Gastrocnemius medialis (tissue), 4 donors: ENCODE measurements at regions not wholly inside any gene's neighbourhood (a gene's known extent, or its start where the extent isn't known, plus 50 kb on each side); places are given as distances from the start of the nearest gene placed in this dataset.
A peak's percentile ranks its signal among the peaks of the same experiment; 100 is the strongest.

Source experiments
- ATAC-seq, 2 donors: fragments of 150-250 bp; one replicate each; pipeline ENCODE4 v1.9.1; 2016
- DNase-seq, 2 donors: peaks; one replicate each; pipeline ENCODE4 v3.0.0-alpha.2; 2019
- H3K27ac ChIP-seq, 4 donors: fragments of 200-600 bp; sonication (generic); 1 replicate in 1 of 4; 2 replicates in 3 of 4; pipeline ENCODE4 v1.5.1; 2016 to 2018; ENCODE audit warnings: mild to moderate bottlenecking in 2 of 4, moderate library complexity in 1 of 4
- H3K27me3 ChIP-seq, 3 donors: fragments of 200-600 bp; sonication (generic) in 2 of 3; 1 replicate in 1 of 3; 2 replicates in 2 of 3; pipeline versions ENCODE4 v1.5.1 to v1.6.0; 2016 to 2019; ENCODE audit warnings: mild to moderate bottlenecking in 1 of 3, moderate library complexity in 1 of 3
- H3K36me3 ChIP-seq, 2 donors: fragments of 200-600 bp; sonication (generic) in 1 of 2; one replicate each; pipeline ENCODE4 v1.5.1; 2017 to 2018
- H3K4me1 ChIP-seq, 2 donors: fragments of 200-600 bp; sonication (generic) in 1 of 2; one replicate each; pipeline ENCODE4 v1.5.1; 2016 to 2017; ENCODE audit warnings: mild to moderate bottlenecking in 2 of 2
- H3K4me3 ChIP-seq, 4 donors: fragments of 200-600 bp; sonication (generic) in 3 of 4; 1 replicate in 1 of 4; 2 replicates in 3 of 4; pipeline ENCODE4 v1.5.1; 2016 to 2019; ENCODE audit warnings: mild to moderate bottlenecking in 2 of 4
- H3K9me3 ChIP-seq, 3 donors: fragments of 200-600 bp; sonication (generic) in 2 of 3; 1 replicate in 1 of 3; 2 replicates in 2 of 3; pipeline ENCODE4 v1.5.1; 2016 to 2019
- POLR2A ChIP-seq, 2 donors: fragments of 450-650 bp; IDR thresholded peaks; one replicate each; pipeline ENCODE4 v1.6.1; 2017; ENCODE audit warnings: antibody characterized with exemption in 2 of 2, mild to moderate bottlenecking in 2 of 2, moderate library complexity in 2 of 2
- in situ Hi-C, 4 donors: fragments of 200-750 bp; cut with MboI; loops; one replicate each; pipeline versions ENCODE4 v1.15.0 to v1.8.0; 2017; ENCODE audit warnings: low sequenced_read_pairs in 4 of 4
- intact Hi-C: fragments of 100-400 bp; cut with DNase I; formaldehyde crosslinking; loops from one replicate; pipeline ENCODE4 v1.15.1; 2023; ENCODE audit warnings: low total_unique reads
- TF ChIP-seq, protein P1 (sequence below), 5 experiments: fragments of 450-650 bp in 3 of 5; fragments of 200-600 bp in 2 of 5; sonication (generic) in 2 of 5; IDR thresholded peaks in 4 of 5; conservative IDR thresholded peaks in 1 of 5; 1 replicate in 4 of 5; 2 replicates in 1 of 5; pipeline ENCODE4 v1.5.1; 2016 to 2019; ENCODE audit warnings: antibody characterized with exemption in 5 of 5, mild to moderate bottlenecking in 3 of 5, moderate library complexity in 3 of 5

DNA sequence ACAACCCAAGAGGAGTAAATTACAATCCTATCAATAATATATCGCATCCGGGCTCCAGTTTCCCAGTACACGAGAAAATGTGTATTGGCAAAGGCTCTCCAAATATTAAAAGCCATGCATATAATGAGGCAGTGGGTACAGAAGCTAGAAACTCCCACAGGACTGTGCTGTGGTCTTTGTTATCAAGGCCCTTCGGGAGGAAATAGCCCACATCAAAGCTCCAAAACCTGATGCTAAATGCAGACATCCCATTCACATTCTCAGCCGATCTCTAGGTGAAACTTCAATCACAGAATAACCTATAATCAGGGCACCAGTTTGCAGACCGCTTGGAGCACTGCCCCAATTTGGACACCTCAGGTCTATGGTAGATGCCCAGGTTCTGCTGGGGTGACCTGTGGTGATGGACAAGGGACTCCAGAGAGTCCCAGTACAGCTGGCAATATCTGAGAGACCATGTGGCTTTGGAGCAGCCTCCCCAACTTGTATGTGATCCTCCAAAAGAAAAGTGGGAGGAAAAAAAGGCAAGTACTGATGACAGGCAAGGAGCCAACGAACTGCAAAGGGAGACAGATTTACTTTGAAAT, 148.8 kb upstream of the CAMK1G start:
- no peak for TF ChIP-seq POLR2A (IDR thresholded peaks at IDR 0.05)
- TF ChIP-seq, protein P1, sequence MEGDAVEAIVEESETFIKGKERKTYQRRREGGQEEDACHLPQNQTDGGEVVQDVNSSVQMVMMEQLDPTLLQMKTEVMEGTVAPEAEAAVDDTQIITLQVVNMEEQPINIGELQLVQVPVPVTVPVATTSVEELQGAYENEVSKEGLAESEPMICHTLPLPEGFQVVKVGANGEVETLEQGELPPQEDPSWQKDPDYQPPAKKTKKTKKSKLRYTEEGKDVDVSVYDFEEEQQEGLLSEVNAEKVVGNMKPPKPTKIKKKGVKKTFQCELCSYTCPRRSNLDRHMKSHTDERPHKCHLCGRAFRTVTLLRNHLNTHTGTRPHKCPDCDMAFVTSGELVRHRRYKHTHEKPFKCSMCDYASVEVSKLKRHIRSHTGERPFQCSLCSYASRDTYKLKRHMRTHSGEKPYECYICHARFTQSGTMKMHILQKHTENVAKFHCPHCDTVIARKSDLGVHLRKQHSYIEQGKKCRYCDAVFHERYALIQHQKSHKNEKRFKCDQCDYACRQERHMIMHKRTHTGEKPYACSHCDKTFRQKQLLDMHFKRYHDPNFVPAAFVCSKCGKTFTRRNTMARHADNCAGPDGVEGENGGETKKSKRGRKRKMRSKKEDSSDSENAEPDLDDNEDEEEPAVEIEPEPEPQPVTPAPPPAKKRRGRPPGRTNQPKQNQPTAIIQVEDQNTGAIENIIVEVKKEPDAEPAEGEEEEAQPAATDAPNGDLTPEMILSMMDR (IDR thresholded peaks at IDR 0.05 in 4 of 5, conservative IDR thresholded peaks at IDR 0.05 in 1 of 5): no peak
- Histone ChIP-seq H3K36me3 (no peaks in the 10 kb centered on the region), H3K27me3 (no peaks in the 10 kb centered on the region), H3K4me3 (no peak overlapping the region), H3K27ac (no peak overlapping the region), H3K4me1 (no peaks in the 10 kb centered on the region), H3K9me3 (no peaks in the 10 kb centered on the region)
- intact Hi-C loops: no loop called here
- ATAC-seq (no peak), DNase-seq (no peak)
- in situ Hi-C loops: no loop called here

DNA sequence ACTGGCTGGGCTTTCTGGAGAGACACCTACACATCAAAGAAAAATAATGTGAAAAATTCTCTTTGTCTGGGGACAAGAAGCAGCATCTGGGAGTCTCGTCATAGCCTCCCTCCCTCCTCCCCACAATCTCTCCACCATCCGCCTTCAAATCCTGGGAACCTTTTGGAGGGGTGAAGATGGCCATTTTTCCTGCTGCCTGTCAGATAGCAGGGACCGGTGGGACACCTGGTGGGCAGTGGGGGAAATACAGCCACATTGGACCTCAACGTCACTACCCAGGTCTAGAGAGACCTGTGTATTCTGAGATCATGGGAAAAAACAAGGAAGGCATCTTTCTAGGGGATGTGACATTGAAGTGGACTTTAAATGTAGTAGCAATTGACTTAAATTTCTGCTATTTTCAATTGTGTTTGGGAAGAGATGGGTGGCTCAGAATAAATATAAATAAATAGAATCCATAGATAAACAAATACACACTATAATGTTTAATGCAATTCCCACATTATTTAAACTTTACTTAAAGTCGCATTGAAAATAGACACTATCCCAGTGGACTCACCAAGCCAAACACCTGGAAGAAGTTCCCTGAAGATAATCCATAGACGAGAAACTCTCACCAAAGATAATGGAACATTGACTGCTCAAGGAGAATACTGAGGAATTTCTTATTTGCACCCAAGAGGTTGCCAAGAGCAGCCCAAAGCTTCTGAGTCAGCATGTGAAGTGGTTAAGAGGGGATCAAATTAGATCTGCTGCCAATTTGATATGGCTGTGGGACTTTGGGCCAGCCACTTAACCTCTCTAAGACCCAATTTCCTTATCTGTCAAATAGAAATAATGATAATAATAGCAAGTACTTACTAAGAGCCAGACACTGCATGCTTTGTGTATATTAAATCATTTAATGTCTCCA, 147.6 kb upstream of the CAMK1G start:
- H3K36me3 ChIP-seq: no peaks in the 10 kb centered on the region
- H3K4me1 ChIP-seq: no peaks in the 10 kb centered on the region
- TF ChIP-seq POLR2A (IDR thresholded peaks at IDR 0.05): no peak
- TF ChIP-seq, protein P1 (IDR thresholded peaks at IDR 0.05 in 4 of 5, conservative IDR thresholded peaks at IDR 0.05 in 1 of 5): peak; percentile 9 to 47 (median 41)
- H3K27me3 ChIP-seq: no peaks in the 10 kb centered on the region
- intact Hi-C loops (no loop called here), in situ Hi-C loops (no loop called here)
- no peak overlapping the region for H3K27ac ChIP-seq
- DNase-seq (peak in 1 of 2 donors; percentile 29), ATAC-seq (no peak)
- no peak overlapping the region for H3K4me3 ChIP-seq
- H3K9me3 ChIP-seq: no peaks in the 10 kb centered on the region

DNA sequence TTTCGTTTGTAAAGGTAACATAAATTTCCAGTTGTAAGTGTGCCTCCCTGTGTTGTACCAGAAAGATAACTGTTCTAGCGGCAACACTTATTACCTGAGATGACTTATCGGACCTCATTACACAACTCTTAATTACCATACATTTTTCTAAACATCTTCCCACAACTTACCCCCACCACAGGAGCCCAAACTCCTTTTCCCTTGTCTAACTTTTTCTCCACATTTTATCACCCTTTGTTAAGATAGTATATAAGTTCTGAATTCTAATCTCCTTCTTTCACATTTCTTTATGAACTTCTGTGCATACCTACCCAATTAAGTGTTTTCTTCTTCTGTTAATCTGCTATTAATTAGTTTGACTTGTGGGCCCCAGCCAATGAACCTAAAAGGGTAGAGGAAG, 143.7 kb upstream of the CAMK1G start:
- DNase-seq (no peak), ATAC-seq (no peak)
- intact Hi-C loops: no loop called here
- TF ChIP-seq POLR2A (IDR thresholded peaks at IDR 0.05): no peak
- TF ChIP-seq, protein P1 (IDR thresholded peaks at IDR 0.05 in 4 of 5, conservative IDR thresholded peaks at IDR 0.05 in 1 of 5): no peak
- no peaks in the 10 kb centered on the region for H3K9me3 ChIP-seq
- H3K27me3 ChIP-seq: no peaks in the 10 kb centered on the region
- no peaks in the 10 kb centered on the region for H3K4me1 ChIP-seq
- H3K4me3 ChIP-seq: no peak overlapping the region
- in situ Hi-C loops: no loop called here
- H3K27ac ChIP-seq: no peak overlapping the region
- H3K36me3 ChIP-seq: no peaks in the 10 kb centered on the region

DNA sequence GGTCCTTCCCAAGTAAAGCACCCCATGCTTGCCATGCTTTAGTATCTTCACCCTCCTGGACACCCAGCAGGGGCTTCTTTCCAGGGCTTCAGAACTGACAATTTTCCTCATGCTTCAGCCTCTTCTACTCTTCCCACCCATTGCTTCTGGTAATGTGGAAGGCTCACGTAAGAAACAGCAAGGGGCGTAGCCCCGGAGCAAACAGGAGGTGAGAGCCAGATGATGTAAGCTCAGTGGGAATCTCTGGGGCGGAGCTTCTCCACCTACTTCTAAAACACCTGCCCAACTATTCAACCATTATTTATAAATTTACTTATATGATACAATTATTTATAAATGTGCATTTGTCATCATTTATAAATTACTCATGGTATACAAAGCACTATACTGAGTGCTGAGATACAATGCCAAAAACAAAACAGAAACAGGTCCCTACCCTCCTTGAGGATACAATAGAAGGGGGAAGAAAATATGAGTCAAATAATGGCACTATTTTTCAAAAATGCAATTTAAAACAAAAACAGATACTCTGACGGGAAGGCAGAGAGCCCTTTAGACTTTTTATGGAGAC, 140.1 kb upstream of the CAMK1G start:
- DNase-seq (no peak), ATAC-seq (no peak)
- TF ChIP-seq POLR2A (IDR thresholded peaks at IDR 0.05): no peak
- TF ChIP-seq, protein P1 (IDR thresholded peaks at IDR 0.05 in 4 of 5, conservative IDR thresholded peaks at IDR 0.05 in 1 of 5): no peak
- H3K27ac ChIP-seq: no peak overlapping the region
- H3K4me1 ChIP-seq: no peaks in the 10 kb centered on the region
- in situ Hi-C loops: no loop called here
- intact Hi-C loops: no loop called here
- H3K4me3 ChIP-seq: no peak overlapping the region
- no peaks in the 10 kb centered on the region for H3K36me3 ChIP-seq
- no peaks in the 10 kb centered on the region for H3K9me3 ChIP-seq
- H3K27me3 ChIP-seq: no peaks in the 10 kb centered on the region
